ENCODE measurements at regions not wholly inside any gene's neighbourhood (a gene's known extent, or its start where the extent isn't known, plus 50 kb on each side); places are given as distances from the start of the nearest gene placed in this dataset.

- peaks cover 5% of the 10 kb centered on the region for H3K9me3 Mint-ChIP-seq (ENCODE audit: low read depth)
- DNase-seq (ENCODE audit: low spot score): no peak
- no peak overlapping the region for H3K4me3 Mint-ChIP-seq (ENCODE audit: unreplicated experiment)
- no peak overlapping the region for H3K27ac Mint-ChIP-seq (ENCODE audit: unreplicated experiment)
- no peaks in the 10 kb centered on the region for H3K36me3 Mint-ChIP-seq (ENCODE audit: low read depth)
- peaks cover 11% of the 10 kb centered on the region for H3K4me1 Mint-ChIP-seq (ENCODE audit: low read depth)
- no peak for TF ChIP-seq CTCF (IDR thresholded peaks at IDR 0.05)
- no peaks in the 10 kb centered on the region for H3K27me3 Mint-ChIP-seq (ENCODE audit: low read depth)
These were observed 634.9 kb upstream of the SEMA6A start for GRCh38 chr5:117209479-117209878.

GRCh38 chr5:117207088-117207668, 632.6 kb upstream of the SEMA6A start:
- H3K4me3 Mint-ChIP-seq (ENCODE audit: unreplicated experiment): no peak overlapping the region
- TF ChIP-seq CTCF (IDR thresholded peaks at IDR 0.05): no peak
- no peaks in the 10 kb centered on the region for H3K27me3 Mint-ChIP-seq (ENCODE audit: low read depth)
- H3K27ac Mint-ChIP-seq (ENCODE audit: unreplicated experiment): no peak overlapping the region
- H3K9me3 Mint-ChIP-seq (ENCODE audit: low read depth): peaks cover 5% of the 10 kb centered on the region
- peaks cover 5% of the 10 kb centered on the region for H3K4me1 Mint-ChIP-seq (ENCODE audit: low read depth)
- H3K36me3 Mint-ChIP-seq (ENCODE audit: low read depth): no peaks in the 10 kb centered on the region
- DNase-seq (ENCODE audit: low spot score): no peak

- peaks cover 5% of the 10 kb centered on the region for H3K4me1 Mint-ChIP-seq (ENCODE audit: low read depth)
- H3K9me3 Mint-ChIP-seq (ENCODE audit: low read depth): peaks cover 5% of the 10 kb centered on the region
- H3K27me3 Mint-ChIP-seq (ENCODE audit: low read depth): no peaks in the 10 kb centered on the region
- no peak overlapping the region for H3K4me3 Mint-ChIP-seq (ENCODE audit: unreplicated experiment)
- DNase-seq (ENCODE audit: low spot score): no peak
- no peaks in the 10 kb centered on the region for H3K36me3 Mint-ChIP-seq (ENCODE audit: low read depth)
- no peak for TF ChIP-seq CTCF (IDR thresholded peaks at IDR 0.05)
- H3K27ac Mint-ChIP-seq (ENCODE audit: unreplicated experiment): no peak overlapping the region
These were observed 631.3 kb upstream of the SEMA6A start for GRCh38 chr5:117205894-117206293.

- peaks cover 5% of the 10 kb centered on the region for H3K4me1 Mint-ChIP-seq (ENCODE audit: low read depth)
- no peaks in the 10 kb centered on the region for H3K36me3 Mint-ChIP-seq (ENCODE audit: low read depth)
- H3K9me3 Mint-ChIP-seq (ENCODE audit: low read depth): peaks cover 5% of the 10 kb centered on the region
- H3K27ac Mint-ChIP-seq (ENCODE audit: unreplicated experiment): no peak overlapping the region
- no peak for DNase-seq (ENCODE audit: low spot score)
- no peak for TF ChIP-seq CTCF (IDR thresholded peaks at IDR 0.05)
- H3K4me3 Mint-ChIP-seq (ENCODE audit: unreplicated experiment): no peak overlapping the region
- no peaks in the 10 kb centered on the region for H3K27me3 Mint-ChIP-seq (ENCODE audit: low read depth)
These were observed 630.6 kb upstream of the SEMA6A start for GRCh38 chr5:117204926-117205869.

GRCh38 chr5:117204404-117204803, 629.8 kb upstream of the SEMA6A start:
- no peak for DNase-seq (ENCODE audit: low spot score)
- no peak overlapping the region for H3K27ac Mint-ChIP-seq (ENCODE audit: unreplicated experiment)
- no peak overlapping the region for H3K4me3 Mint-ChIP-seq (ENCODE audit: unreplicated experiment)
- H3K27me3 Mint-ChIP-seq (ENCODE audit: low read depth): no peaks in the 10 kb centered on the region
- no peak for TF ChIP-seq CTCF (IDR thresholded peaks at IDR 0.05)
- peaks cover 2% of the 10 kb centered on the region for H3K9me3 Mint-ChIP-seq (ENCODE audit: low read depth)
- peaks cover 5% of the 10 kb centered on the region for H3K4me1 Mint-ChIP-seq (ENCODE audit: low read depth)
- no peaks in the 10 kb centered on the region for H3K36me3 Mint-ChIP-seq (ENCODE audit: low read depth)
